COR-L47 (cell line): ENCODE measurements at regions not wholly inside any gene's neighbourhood (a gene's known extent, or its start where the extent isn't known, plus 50 kb on each side); places are given as distances from the start of the nearest gene placed in this dataset.

Source experiments
- DNase-seq: peaks from one replicate; lab custom pipeline; 2025; lab: John Stamatoyannopoulos, UW

- no peak for DNase-seq
These were observed 80.4 kb downstream of the HSPH1 start for GRCh38 chr13:31081316-31081715.

GRCh38 chr13:31074756-31075155, 86.9 kb downstream of the HSPH1 start:
- no peak for DNase-seq

DNA sequence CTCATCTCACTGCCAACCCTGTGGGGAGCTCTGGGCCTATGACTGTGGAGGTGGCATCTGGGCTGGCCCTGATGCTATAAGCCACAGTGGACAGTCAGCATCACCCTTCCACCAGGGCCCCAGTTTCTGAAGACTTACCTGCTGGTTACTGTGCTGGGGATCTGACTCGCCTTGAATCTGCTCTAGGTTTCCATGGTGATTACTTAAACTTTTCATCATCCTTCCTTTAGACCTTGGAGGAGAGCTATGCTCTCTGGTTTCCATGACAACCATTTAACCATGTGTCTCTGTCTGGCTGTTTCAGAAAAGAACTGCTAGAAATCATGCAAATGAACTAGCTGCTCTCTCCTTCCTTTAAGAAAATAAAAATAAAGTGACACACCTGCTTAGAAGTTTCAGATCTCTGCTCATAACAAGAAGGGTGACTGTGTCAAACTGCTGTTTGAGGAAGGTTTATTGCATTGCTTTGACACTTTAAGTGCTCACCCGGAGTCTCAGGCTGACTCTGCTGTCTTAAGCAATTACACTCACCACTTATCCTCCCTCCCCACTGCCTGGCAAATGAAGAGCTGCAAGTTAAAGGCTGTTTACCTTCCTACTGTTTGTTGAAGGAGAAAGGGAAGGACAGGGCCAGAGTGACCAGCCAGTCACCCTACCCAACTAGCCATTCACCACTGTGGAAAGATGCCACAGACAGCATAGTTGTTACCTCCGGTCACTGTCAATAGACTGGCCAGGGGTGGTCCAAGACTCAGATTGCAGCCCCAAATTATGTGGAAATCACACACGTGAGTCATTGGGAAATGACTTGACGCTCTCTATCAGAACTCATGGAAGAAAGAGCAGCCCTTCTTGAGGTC, 87.6 kb downstream of the HSPH1 start:
- DNase-seq = no peak

GRCh38 chr13:31072041-31072440, 89.7 kb downstream of the HSPH1 start:
- no peak for DNase-seq

DNA sequence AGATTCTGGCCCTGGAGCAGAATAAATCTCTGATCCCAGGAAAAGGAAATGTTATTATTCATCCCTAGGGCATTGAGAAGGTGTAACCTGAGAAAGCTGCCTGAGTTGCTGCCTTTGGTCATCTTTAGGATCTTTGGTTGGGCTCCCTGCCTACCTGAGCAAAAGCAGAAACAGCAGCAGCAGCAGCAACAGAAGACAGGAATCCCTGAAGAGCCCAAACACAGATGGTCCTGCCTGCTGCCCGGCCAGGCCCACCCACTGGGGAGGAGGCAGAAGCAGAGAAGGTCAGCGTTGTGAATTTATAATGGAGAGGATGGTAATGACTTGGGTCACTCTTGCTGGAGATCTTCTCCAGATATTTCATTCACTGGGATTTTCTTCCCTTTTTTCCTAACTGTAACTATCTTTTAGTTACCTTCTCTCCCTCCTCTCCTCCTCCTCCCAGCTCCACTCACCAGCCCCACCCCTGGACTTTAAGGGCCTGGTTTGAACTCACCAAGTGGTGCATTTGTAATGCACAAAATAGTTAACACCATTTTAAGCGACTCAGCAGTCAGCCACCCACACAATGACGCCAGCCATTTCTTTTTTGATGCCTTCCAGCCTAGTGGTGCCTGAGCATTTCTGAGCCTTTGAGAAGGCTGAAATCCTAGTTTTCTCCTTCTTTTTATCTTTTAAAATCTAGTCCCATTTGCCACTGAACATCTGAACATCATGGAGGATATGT, 91.7 kb downstream of the HSPH1 start:
- no peak for DNase-seq

GRCh38 chr13:31068119-31068423, 93.6 kb downstream of the HSPH1 start:
- no peak for DNase-seq

DNA sequence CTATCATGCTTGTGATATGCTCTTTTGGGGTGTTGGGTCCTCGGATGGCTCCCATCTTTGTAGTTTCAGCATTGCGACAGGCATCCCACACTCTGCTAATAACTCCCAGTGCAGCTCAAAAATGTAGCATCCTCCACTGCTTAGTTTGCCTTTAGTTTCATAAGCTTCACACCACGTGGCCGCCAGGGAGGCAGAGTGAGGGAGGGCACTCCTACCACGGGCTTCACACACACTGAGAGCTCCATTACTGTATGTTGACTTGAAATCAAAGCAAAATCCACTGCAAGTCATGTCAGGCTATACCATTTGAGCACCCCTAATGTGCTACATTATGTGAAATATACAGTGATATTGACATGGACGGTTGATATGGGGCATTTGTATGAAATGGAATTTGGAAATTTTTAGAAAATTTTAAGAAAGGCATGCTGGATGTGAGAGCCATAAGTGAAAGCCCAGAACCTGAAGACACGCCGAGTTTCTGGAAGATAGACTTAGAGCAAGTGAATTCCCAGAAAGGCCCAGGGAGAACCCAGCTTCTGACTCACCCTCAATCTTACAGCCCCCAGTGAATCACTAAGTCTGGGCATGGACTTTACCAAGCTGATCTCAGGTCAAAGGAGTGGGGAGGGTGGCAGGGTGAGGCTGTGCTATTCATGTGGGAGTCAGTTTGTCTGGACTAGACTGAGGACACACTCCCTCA, 94.1 kb downstream of the HSPH1 start:
- DNase-seq = no peak

- no peak for DNase-seq
These were observed 97.1 kb downstream of the HSPH1 start for GRCh38 chr13:31064636-31065035.

- no peak for DNase-seq
These were observed 97.9 kb downstream of the HSPH1 start for GRCh38 chr13:31063772-31064171.

GRCh38 chr13:31060655-31061054, 101.0 kb downstream of the HSPH1 start:
- no peak for DNase-seq

- no peak for DNase-seq
These were observed 101.5 kb downstream of the HSPH1 start for GRCh38 chr13:31060220-31060619.

DNA sequence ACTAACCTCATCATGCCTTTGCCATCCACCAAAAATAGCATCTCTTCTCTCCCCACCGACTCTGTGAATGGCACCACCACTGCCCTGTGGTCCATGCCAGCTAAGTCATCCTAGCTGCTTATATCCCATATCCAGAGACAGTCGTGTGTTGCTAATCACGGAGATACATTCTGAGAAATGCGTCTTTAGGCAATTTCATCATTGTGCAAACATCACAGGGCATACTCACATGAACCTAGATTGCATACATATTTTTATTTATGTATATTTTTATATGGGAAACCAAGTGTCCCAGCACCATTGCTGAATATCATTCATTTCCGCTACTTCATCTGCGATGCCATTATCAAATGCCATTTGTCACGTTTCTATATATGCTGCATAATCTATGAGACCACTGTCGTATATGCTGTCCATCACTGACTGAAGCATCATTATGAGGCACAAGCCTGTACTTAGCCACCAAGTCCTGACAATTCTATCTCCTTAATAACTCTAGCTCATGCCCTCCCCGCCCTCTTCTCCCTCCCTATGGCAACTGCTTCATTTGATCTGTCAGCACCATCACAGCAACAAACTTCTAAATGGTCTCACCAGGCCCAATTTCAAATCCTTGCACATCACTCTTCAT, 104.2 kb downstream of the HSPH1 start:
- DNase-seq = no peak

DNA sequence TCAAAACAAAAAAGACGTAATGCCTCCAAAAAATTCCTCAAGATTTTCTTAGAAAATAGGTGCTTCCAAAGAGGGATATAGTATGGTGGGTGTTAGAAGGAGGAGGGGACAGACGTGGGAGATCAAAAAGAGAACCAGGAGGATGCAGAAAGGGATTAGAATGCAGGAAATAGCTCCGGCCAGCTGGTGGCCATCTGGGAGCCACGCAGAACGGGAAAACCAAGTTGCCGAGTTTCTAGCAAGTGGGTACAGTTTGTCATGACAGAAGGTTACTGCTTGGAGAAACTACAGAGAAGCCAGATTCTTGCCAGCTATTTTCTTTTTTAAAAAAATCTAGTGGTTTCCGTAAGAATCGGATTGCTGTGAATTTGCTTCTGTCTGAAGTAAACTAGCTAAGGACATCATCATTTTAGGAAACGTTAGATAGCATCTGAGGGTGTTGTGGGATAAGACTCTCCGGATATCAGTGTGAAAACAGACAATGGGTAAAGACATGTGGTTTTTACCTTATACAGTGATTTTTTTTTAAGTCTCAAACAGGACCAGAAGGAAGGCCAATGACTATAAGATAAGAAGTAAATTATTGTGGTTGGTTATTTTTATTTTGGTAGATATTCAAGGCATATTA, 104.9 kb downstream of the HSPH1 start:
- no peak for DNase-seq

GRCh38 chr13:31055589-31055988, 106.1 kb downstream of the HSPH1 start:
- DNase-seq = no peak

- no peak for DNase-seq
These were observed 107.1 kb downstream of the HSPH1 start for GRCh38 chr13:31054632-31055031.

- no peak for DNase-seq
These were observed 107.8 kb downstream of the HSPH1 start for GRCh38 chr13:31053896-31054295.

DNA sequence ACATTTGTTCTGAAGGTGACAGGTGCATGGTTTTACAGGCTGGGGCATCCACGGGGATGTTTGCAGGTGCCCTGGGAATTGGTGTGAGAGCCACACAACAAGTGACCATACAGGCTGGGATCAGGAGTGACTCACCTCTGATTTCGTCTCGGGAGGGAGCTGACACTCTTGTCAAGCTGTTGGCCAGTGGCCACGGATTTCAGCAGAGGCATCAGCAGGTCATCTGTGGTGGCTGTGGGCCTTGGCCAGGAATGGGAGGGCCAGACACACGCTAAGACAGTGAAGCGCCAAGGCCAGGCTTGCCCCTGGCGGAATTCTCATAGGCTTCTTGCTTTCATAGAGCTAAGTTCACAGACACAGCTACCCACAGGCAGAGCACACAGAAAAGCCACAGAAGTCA, 108.6 kb downstream of the HSPH1 start:
- no peak for DNase-seq

DNA sequence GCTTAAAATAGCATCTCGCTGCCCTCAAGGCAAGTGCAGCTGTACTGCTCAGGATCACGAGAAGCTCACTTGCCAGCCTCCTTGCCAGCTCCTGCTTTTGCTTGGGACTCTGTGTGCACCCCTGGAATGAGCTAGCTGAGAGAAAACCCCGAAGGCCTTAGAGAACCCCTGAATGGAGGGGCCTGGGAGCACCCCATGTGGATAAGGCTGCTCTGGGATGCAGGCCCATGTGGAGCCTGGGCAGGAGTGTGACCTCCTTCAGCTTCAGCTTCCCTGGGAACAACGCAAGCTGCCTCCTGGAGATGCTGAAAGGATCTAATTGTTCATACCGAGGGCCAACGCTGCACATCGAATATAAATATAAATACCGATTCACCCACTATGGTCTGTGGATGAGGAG, 109.2 kb downstream of the HSPH1 start:
- no peak for DNase-seq

DNA sequence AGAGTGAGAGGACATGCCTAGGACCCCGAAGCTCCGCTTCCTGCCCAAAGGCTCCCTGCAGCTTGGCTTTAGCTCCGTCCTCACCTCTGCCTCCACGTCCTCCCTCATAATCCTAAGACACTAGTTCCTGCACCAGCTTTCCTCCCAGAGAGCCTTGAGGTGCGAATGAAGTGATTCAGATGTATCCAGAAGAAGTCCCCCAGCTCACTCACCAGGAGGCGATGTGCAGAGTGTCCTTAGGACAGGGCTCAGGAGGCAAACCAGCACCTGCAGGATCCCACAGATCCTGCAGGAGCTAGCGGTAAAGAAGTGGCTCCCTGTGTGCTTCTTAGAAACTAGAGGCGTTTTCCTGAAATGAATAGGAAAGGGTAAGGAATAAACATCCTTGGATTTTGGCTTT, 109.7 kb downstream of the HSPH1 start:
- DNase-seq = no peak

DNA sequence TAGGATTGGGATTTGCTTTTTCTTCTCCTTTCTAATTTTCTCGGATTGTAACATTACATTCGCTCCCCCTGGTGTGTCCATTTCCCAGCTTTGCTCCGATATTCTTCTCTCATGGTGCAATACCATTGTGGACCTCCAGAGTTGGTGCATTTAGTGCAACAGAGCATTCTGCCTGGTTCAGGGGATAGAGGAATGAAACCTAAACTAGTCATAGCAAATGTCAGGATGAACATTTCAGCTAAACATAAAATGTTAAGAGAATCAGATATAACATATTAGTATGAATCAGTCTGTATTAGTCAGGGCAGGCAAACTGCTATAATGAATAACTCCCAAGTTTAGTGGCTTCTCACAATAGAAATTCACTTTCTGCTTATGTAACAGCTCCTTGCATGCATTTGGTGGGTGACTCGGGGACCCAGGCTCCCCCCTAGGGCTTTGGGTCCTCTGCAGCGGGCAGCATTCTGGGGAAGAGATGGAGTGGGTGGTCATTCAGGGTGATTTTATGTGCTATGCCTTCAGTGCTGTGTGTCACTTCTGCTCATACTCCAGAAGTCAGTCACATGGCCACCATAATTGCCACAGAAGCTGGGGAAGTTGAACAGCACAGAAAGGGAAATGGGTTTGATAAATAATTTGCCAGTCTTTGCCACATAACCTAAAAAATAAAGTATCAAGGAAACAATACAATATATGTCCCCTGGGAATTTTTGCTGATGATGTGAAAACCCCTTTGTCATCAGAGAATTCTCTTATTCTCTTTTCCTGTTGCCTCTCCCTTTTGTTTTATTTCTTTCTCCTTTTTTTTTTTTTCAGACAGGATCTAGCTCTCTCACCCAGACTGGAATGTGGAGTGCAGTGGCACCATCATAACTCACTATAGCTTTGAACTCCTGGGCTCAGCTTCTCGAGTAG, 111.0 kb downstream of the HSPH1 start:
- DNase-seq = no peak

- DNase-seq = no peak
These were observed 111.9 kb downstream of the HSPH1 start for GRCh38 chr13:31049833-31050232.
